PFSK-1 (cell line): ENCODE measurements at regions not wholly inside any gene's neighbourhood (a gene's known extent, or its start where the extent isn't known, plus 50 kb on each side); places are given as distances from the start of the nearest gene placed in this dataset.

Experiments
- POLR2AphosphoS5 ChIP-seq: IDR thresholded peaks from 2 replicates; pipeline ENCODE4 v1.6.1; 2012; ENCODE audit warnings: low read depth, mild to moderate bottlenecking, control low read depth, low read length, moderate library complexity
- TAF1 ChIP-seq: IDR thresholded peaks from 2 replicates; pipeline ENCODE4 v1.6.1; 2012; ENCODE audit warnings: low read length, control low read depth, borderline replicate concordance; ENCODE audit not compliant: insufficient read depth
- TF ChIP-seq, protein P1 (sequence below), 2 experiments: IDR thresholded peaks; 2 replicates each; pipeline versions ENCODE4 v1.6.1 to v1.8.0; 2011 to 2012; ENCODE audit warnings: low read depth in 2 of 2, low read length in 2 of 2, control low read depth in 1 of 2, inconsistent platforms in 1 of 2, mild to moderate bottlenecking in 1 of 2, moderate library complexity in 1 of 2; ENCODE audit not compliant: insufficient read depth in 1 of 2

DNA sequence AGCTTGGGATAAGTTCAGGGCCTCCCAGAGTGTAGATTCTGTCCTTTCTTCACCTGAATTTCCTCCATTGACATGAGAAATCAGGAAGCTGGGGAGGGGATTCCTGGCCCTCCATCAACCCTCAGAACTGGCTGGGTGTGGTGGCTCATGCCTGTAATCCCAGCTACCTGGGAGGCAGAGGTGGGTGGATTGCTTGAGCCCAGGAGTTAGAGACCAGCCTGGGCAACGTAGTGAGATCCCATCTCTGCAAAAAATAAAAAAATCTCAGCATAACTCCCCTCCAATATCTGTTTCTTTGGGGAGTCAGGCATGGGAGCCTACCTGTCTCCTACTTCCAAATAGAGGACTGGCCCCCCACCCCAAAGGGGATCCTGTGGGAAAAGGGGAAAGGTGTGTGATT lies 59.8 kb upstream of the TBX3 start:
- TF ChIP-seq, protein P1, sequence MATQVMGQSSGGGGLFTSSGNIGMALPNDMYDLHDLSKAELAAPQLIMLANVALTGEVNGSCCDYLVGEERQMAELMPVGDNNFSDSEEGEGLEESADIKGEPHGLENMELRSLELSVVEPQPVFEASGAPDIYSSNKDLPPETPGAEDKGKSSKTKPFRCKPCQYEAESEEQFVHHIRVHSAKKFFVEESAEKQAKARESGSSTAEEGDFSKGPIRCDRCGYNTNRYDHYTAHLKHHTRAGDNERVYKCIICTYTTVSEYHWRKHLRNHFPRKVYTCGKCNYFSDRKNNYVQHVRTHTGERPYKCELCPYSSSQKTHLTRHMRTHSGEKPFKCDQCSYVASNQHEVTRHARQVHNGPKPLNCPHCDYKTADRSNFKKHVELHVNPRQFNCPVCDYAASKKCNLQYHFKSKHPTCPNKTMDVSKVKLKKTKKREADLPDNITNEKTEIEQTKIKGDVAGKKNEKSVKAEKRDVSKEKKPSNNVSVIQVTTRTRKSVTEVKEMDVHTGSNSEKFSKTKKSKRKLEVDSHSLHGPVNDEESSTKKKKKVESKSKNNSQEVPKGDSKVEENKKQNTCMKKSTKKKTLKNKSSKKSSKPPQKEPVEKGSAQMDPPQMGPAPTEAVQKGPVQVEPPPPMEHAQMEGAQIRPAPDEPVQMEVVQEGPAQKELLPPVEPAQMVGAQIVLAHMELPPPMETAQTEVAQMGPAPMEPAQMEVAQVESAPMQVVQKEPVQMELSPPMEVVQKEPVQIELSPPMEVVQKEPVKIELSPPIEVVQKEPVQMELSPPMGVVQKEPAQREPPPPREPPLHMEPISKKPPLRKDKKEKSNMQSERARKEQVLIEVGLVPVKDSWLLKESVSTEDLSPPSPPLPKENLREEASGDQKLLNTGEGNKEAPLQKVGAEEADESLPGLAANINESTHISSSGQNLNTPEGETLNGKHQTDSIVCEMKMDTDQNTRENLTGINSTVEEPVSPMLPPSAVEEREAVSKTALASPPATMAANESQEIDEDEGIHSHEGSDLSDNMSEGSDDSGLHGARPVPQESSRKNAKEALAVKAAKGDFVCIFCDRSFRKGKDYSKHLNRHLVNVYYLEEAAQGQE (IDR thresholded peaks at IDR 0.05; ENCODE audit: insufficient read depth in 1 of 2, low read depth in 2 of 2, low read length in 2 of 2): no peak
- TF ChIP-seq TAF1 (no peak), POLR2AphosphoS5 (no peak)
